CD4-positive, alpha-beta T cell (primary cell): ENCODE measurements at regions not wholly inside any gene's neighbourhood (a gene's known extent, or its start where the extent isn't known, plus 50 kb on each side); places are given as distances from the start of the nearest gene placed in this dataset.

Experiments used
- ATAC-seq: fragments of 200-7000 bp; cut with Tn5 transposase; one replicate; pipeline ENCODE4 v1.10.0; 2022; ENCODE audit warnings: mild to moderate bottlenecking; ENCODE audit not compliant: poor library complexity
- CTCF ChIA-PET: fragments of 350-600 bp; sonication (Branson Sonifier 250); formaldehyde crosslinking; loops from one replicate; lab custom pipeline; 2021; ENCODE audit warnings: antibody characterized with exemption, inconsistent platforms; lab: Charles Lee
- POLR2A ChIA-PET: fragments of 350-600 bp; sonication (Branson Sonifier 250); formaldehyde crosslinking; loops from one replicate; lab custom pipeline; 2021; ENCODE audit warnings: antibody characterized with exemption, inconsistent platforms; lab: Charles Lee
- DNase-seq, 14 experiments: peaks; one replicate each; pipeline ENCODE4 v3.0.0-alpha.2; 2013 to 2020; ENCODE audit warnings: mixed read lengths in 2 of 14
- H3K27ac ChIP-seq, 2 donors: one replicate each; pipeline versions ENCODE4 v1.5.1 to v1.7.0; 2013; ENCODE audit warnings: low read length in 2 of 2, low read depth in 1 of 2, mild to moderate bottlenecking in 1 of 2
- H3K27me3 ChIP-seq, 2 experiments: 1 replicate in 1 of 2; 2 replicates in 1 of 2; pipeline versions ENCODE4 v1.6.1 to v1.7.0; 2013; ENCODE audit warnings: low read length in 2 of 2, control low read depth in 1 of 2, mild to moderate bottlenecking in 1 of 2, moderate library complexity in 1 of 2; ENCODE audit not compliant: insufficient read depth in 2 of 2, control insufficient read depth in 1 of 2
- H3K36me3 ChIP-seq: one replicate; pipeline ENCODE4 v1.6.1; 2013; ENCODE audit warnings: low read length, control low read depth; ENCODE audit not compliant: insufficient read depth
- H3K4me1 ChIP-seq: one replicate; pipeline ENCODE4 v1.6.1; 2013; ENCODE audit warnings: low read length, control low read depth; ENCODE audit not compliant: insufficient read depth
- H3K4me3 ChIP-seq: one replicate; pipeline ENCODE4 v1.5.1; 2013; ENCODE audit warnings: mild to moderate bottlenecking, low read length, moderate library complexity
- H3K9me3 ChIP-seq, 2 experiments: 1 replicate in 1 of 2; 2 replicates in 1 of 2; pipeline versions ENCODE4 v1.6.1 to v1.7.0; 2013; ENCODE audit warnings: low read length in 2 of 2, mild to moderate bottlenecking in 2 of 2, control low read depth in 1 of 2, moderate library complexity in 1 of 2; ENCODE audit not compliant: control insufficient read depth in 1 of 2, insufficient read depth in 1 of 2
- H3K27ac Mint-ChIP-seq: one replicate; pipeline ENCODE4 v1.8.0; 2020; ENCODE audit warnings: mixed read lengths
- H3K27me3 Mint-ChIP-seq: one replicate; pipeline ENCODE4 v1.8.0; 2021; ENCODE audit warnings: mixed read lengths
- H3K36me3 Mint-ChIP-seq: one replicate; pipeline ENCODE4 v1.8.0; 2021; ENCODE audit warnings: low read depth, mixed read lengths
- H3K4me1 Mint-ChIP-seq: one replicate; pipeline ENCODE4 v1.8.0; 2021; ENCODE audit warnings: low read depth, mixed read lengths
- H3K4me3 Mint-ChIP-seq: one replicate; pipeline ENCODE4 v1.8.0; 2020; ENCODE audit warnings: mild to moderate bottlenecking, mixed read lengths
- H3K9me3 Mint-ChIP-seq: one replicate; pipeline ENCODE4 v1.8.0; 2020; ENCODE audit warnings: mixed read lengths
- intact Hi-C, 2 experiments: fragments of 100-400 bp; cut with DNase I in 1 of 2; cut with micrococcal nuclease in 1 of 2; formaldehyde crosslinking; loops; one replicate each; pipeline versions ENCODE4 v1.15.1 to v1.9.0; 2023 to 2025; cut with DNase I, micrococcal nuclease
- TF ChIP-seq, protein P1 (sequence below): fragments of 200-600 bp; IDR thresholded peaks from one replicate; pipeline ENCODE4 v1.8.0; 2022; ENCODE audit warnings: antibody characterized with exemption, mild to moderate bottlenecking

DNA sequence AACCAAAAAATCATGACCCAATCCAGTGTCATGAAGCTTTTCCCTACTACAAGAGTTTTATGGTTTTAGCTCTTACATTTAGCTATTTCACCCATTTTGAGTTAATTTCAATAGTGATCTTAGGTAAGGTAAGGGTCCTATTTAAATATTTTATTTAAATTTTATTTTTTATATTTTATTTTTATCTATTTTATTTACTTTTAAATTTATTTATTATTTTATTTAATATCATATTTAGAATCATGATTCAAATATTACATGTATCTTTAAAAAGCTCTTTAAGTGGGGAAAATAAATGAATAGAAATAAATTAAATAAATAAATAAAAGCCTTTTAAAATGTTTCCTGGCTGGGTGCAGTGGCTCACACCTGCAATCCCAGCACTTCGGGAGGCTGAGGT lies 276.0 kb downstream of the SKIDA1 start:
- Mint-ChIP-seq H3K9me3 (no peaks in the 10 kb centered on the region), H3K27me3 (peaks cover 14% of the 10 kb centered on the region), H3K27ac (no peak overlapping the region), H3K36me3 (no peaks in the 10 kb centered on the region), H3K4me3 (no peak overlapping the region), H3K4me1 (no peaks in the 10 kb centered on the region)
- intact Hi-C loops: no loop called here
- Histone ChIP-seq H3K4me1 (no peaks in the 10 kb centered on the region), H3K9me3 (no peaks in the 10 kb centered on the region), H3K27ac (no peak overlapping the region), H3K27me3 (no peaks in the 10 kb centered on the region), H3K36me3 (no peaks in the 10 kb centered on the region), H3K4me3 (no peak overlapping the region)
- ATAC-seq (no peak), DNase-seq (no peak)
- ChIA-PET CTCF (no interaction called here), POLR2A (no interaction called here)
- TF ChIP-seq, protein P1, sequence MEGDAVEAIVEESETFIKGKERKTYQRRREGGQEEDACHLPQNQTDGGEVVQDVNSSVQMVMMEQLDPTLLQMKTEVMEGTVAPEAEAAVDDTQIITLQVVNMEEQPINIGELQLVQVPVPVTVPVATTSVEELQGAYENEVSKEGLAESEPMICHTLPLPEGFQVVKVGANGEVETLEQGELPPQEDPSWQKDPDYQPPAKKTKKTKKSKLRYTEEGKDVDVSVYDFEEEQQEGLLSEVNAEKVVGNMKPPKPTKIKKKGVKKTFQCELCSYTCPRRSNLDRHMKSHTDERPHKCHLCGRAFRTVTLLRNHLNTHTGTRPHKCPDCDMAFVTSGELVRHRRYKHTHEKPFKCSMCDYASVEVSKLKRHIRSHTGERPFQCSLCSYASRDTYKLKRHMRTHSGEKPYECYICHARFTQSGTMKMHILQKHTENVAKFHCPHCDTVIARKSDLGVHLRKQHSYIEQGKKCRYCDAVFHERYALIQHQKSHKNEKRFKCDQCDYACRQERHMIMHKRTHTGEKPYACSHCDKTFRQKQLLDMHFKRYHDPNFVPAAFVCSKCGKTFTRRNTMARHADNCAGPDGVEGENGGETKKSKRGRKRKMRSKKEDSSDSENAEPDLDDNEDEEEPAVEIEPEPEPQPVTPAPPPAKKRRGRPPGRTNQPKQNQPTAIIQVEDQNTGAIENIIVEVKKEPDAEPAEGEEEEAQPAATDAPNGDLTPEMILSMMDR: no peak

DNA sequence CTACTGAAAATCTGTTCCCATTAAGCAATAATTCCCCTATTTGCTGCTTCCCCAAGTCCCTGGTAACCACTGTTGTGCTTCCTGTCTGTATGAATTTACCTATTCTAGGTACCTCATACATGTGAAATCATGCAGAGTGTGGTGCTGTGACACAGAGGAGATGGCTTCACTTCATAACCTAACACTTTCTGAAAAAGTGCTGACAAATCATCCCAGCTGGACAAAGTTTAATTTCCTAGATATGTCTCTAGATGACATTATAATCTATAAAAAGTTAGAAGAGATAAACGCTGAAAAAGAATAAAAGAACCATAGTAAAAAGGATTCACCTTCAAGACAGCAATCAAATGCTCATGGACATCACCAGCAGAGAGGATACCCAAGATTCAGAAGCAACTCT lies 277.9 kb downstream of the SKIDA1 start:
- Histone ChIP-seq H3K4me3 (no peak overlapping the region), H3K27me3 (no peaks in the 10 kb centered on the region), H3K36me3 (no peaks in the 10 kb centered on the region), H3K4me1 (no peaks in the 10 kb centered on the region), H3K27ac (no peak overlapping the region), H3K9me3 (no peaks in the 10 kb centered on the region)
- Mint-ChIP-seq H3K4me3 (no peak overlapping the region), H3K9me3 (no peaks in the 10 kb centered on the region), H3K27me3 (peaks cover 18% of the 10 kb centered on the region), H3K36me3 (no peaks in the 10 kb centered on the region), H3K4me1 (no peaks in the 10 kb centered on the region), H3K27ac (no peak overlapping the region)
- TF ChIP-seq, protein P1: no peak
- POLR2A ChIA-PET: interaction anchor here (0.6 kb wide), 1 partner anchor 235 kb away, joined by 3 read pairs; no protein-coding TSS in a partner anchor
- DNase-seq: no peak
- ATAC-seq: no peak
- CTCF ChIA-PET: no interaction called here
- intact Hi-C loops: no loop called here

- H3K36me3 Mint-ChIP-seq: no peaks in the 10 kb centered on the region
- Histone ChIP-seq H3K9me3 (no peaks in the 10 kb centered on the region), H3K4me3 (no peak overlapping the region), H3K36me3 (no peaks in the 10 kb centered on the region), H3K4me1 (no peaks in the 10 kb centered on the region), H3K27ac (no peak overlapping the region), H3K27me3 (no peaks in the 10 kb centered on the region)
- DNase-seq: no peak
- ChIA-PET POLR2A (no interaction called here), CTCF (no interaction called here)
- H3K9me3 Mint-ChIP-seq: no peaks in the 10 kb centered on the region
- no peak overlapping the region for H3K4me3 Mint-ChIP-seq
- H3K4me1 Mint-ChIP-seq: no peaks in the 10 kb centered on the region
- H3K27ac Mint-ChIP-seq: no peak overlapping the region
- intact Hi-C loops: no loop called here
- TF ChIP-seq, protein P1: no peak
- peaks cover 18% of the 10 kb centered on the region for H3K27me3 Mint-ChIP-seq
- ATAC-seq: no peak
Measured at GRCh38 chr10:21246178-21246577, 279.3 kb downstream of the SKIDA1 start.
